HEK293T (cell line): ENCODE measurements at regions not wholly inside any gene's neighbourhood (a gene's known extent, or its start where the extent isn't known, plus 50 kb on each side); places are given as distances from the start of the nearest gene placed in this dataset.

Experiments
- BHLHE40 ChIP-seq: fragments of 450-650 bp; IDR thresholded peaks from 2 replicates; pipeline ENCODE4 v1.6.1; 2016; ENCODE audit warnings: mild to moderate bottlenecking, moderate library complexity, borderline replicate concordance
- FOXA1 ChIP-seq: fragments of 450-650 bp; IDR thresholded peaks from 2 replicates; pipeline ENCODE4 v1.6.1; 2016; ENCODE audit warnings: mild to moderate bottlenecking
- SP1 ChIP-seq: fragments of 450-650 bp; IDR thresholded peaks from 2 replicates; pipeline ENCODE4 v1.6.1; 2017
- SUZ12 ChIP-seq: fragments of 450-650 bp; IDR thresholded peaks from 2 replicates; pipeline ENCODE4 v1.6.1; 2016; ENCODE audit warnings: mild to moderate bottlenecking
- TARDBP ChIP-seq: fragments of 450-650 bp; IDR thresholded peaks from 2 replicates; pipeline ENCODE4 v1.6.1; 2016

GRCh38 chr2:153071090-153071489 lies 352.7 kb downstream of the ARL6IP6 start:
- TF ChIP-seq BHLHE40 (no peak), SP1 (no peak), TARDBP (no peak), FOXA1 (no peak), SUZ12 (no peak)
